AG09309 (cell line): ENCODE measurements at regions not wholly inside any gene's neighbourhood (a gene's known extent, or its start where the extent isn't known, plus 50 kb on each side); places are given as distances from the start of the nearest gene placed in this dataset.

ENCODE experiments used
- DNase-seq: peaks from one replicate; pipeline ENCODE4 v3.0.0-alpha.2; 2010; ENCODE audit warnings: low read depth
- H3K4me3 ChIP-seq: 2 replicates; pipeline ENCODE4 v1.5.1; 2011; ENCODE audit warnings: mild to moderate bottlenecking, low read depth, low read length, moderate library complexity; ENCODE audit not compliant: control insufficient read depth
- CTCF ChIP-seq: IDR thresholded peaks from 2 replicates; pipeline ENCODE4 v1.5.1; 2011; ENCODE audit warnings: mild to moderate bottlenecking, low read depth, low read length, inconsistent platforms; ENCODE audit not compliant: insufficient read depth, control insufficient read depth; ENCODE audit errors: missing control alignments

DNA sequence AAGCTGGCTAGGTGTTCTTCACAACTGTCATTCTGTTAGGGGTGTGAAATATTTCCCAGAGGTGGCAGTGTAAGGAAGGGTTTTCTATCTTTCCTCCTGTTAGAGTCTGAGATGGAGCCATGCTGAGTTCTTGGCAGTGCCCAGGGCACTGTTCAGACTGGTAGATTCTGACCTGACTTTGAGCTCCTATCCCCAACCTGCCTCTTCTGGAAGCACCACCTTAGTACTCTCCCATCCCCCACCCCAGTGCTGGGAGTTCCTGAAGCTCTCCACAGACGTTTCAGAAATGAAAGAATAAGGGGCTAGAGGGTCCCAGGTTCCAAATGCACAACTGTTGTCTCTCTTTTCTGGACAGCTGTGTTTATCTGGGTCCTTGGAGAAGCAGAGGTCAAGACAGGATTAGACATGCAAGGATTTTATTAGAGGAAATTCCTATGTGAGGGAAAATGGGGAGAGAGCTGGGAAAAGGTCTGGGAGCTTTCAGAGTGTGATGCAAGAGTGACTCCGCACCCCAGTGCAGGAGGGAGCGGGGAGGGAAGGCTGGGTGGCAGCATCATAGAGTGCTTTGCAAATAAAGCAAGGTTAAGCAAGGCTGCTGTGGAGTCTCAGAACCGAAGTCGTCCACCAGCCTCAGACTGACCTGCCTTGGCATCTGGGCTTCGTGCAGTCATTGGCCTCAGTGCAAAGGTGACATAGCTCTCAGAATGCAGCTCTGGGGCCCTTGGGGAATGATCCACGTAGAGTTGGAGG lies 75.5 kb downstream of the SLC4A3 start:
- H3K4me3 ChIP-seq, result no peak overlapping the region
- no peak for TF ChIP-seq CTCF
- no peak for DNase-seq

DNA sequence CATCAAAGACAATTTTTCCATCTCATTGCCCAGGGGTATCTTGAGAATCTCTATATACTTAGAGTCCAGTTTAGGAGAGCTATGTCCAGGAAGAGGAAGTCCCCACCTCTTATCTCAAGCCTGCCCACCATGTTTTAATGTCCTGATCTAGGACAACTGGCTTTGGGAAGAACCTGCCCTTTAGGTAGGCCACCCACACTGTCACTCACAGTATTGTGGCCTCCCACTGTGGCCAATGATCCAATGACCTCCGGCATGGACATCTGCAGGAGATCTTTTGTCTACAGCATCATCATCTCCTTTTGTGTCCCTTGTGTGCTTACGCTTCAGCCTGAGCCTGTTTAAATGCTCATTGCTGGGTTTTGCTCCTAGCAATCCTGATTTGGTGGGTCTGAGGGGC lies 77.4 kb downstream of the SLC4A3 start:
- DNase-seq, result no peak
- no peak for TF ChIP-seq CTCF
- H3K4me3 ChIP-seq, result no peak overlapping the region

- no peak for DNase-seq
- TF ChIP-seq CTCF, result no peak
- H3K4me3 ChIP-seq, result no peak overlapping the region
Measured at GRCh38 chr2:219706823-219707281, 79.4 kb downstream of the SLC4A3 start.

DNA sequence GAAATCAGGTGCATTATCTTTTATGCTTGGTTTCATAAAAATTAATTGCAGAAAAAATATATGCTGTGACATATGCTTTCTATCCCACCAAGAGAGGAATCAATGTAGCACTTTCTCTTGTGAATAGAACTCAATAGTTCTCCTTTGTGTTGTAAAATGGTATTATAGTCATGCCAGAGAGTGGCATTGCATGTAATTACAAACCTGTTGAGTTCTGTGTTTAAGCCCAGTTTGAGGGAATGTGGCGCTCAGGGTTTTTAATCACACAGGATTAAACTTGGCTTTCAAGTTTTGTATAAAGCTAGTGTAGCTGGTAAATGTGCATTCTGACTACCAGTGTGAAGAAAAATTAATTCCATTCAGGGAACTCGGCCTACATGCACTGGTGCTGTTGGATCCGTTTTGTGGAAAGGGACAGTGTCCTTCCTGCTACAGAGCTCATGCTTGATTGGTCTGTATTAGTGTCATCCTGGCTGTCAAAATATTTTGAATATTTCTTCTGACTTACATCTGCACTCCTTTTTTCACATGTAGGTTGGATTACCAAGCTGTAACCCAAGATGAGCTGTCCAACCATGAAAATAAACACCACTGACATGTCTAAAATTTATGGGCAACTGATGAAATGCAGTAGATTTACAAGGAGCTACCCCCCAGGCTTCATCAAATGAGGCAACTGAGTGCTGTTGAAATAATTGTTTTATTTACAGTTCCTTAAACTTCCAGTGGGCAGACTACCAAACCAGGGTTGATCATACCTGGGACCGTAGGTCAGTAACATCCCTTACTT lies 80.3 kb downstream of the SLC4A3 start:
- DNase-seq, result no peak
- H3K4me3 ChIP-seq, result no peak overlapping the region
- TF ChIP-seq CTCF, result no peak

DNA sequence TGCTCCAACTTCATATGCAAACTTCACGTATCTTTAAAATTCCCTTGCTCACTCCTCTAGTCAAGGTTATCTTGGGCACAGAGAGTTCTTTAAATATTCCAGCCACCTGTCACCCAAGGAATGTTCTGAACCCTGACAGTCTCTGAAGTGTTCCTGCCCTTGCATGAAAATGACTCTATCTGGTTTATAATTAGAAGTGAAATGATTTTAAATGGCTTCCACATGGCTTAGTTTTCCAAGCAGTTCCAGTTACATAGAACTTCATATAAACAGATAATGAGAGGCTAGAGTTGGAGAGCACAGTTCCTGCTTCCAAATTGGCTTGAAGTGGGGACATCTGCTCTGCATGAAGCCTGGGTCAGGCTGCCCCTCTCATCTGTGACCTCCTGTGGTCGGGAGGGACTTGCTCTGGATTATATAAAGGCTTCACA lies 81.9 kb downstream of the SLC4A3 start:
- no peak overlapping the region for H3K4me3 ChIP-seq
- TF ChIP-seq CTCF, result no peak
- no peak for DNase-seq

DNA sequence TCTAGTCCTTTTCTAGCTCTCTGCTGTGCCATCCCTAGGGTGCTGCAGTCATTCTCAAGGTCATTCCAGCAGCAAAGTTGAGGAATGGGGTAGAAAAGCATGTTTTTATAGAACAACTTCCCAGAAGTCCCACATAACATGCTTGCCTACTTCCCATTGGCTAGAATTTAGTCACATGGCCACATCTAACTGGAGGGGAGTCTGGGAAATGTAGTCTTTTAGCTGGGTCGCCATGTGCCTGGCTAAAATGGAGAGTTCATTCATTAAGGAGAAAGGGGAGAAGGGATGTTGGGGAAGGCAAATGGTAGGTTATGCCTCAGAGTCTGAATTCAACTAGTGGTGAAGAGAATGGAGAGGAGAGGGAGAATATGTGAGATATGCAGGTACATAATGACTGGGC lies 85.7 kb downstream of the SLC4A3 start:
- no peak for TF ChIP-seq CTCF
- DNase-seq, result no peak
- H3K4me3 ChIP-seq, result no peak overlapping the region
